ENCODE measurements at regions not wholly inside any gene's neighbourhood (a gene's known extent, or its start where the extent isn't known, plus 50 kb on each side); places are given as distances from the start of the nearest gene placed in this dataset.

DNA sequence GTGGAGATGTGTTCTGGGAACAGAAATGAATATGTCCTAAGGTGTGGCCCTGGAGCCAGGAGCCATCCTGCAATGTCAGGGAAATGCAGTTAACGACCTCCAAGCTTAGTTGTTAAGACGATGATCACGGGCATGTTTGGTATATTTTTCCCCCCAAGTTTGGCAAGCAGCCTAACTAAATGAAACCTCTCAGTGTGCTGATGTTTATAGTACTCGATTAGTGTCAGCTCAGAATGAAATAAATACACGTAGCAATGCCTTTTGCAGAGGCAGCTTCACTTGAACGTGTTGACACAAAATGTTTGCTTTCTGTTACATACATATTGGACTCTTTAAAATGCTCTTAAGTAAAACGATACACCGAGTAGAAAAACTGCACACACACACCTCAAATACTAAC, 76.2 kb upstream of the OLIG3 start:
- Histone ChIP-seq H4K91ac (ENCODE audit: insufficient read length, low read depth, low read length) (no peak overlapping the region), H2BK20ac (ENCODE audit: low read depth, low read length, poor library complexity, severe bottlenecking) (no peak overlapping the region), H3K23ac (ENCODE audit: insufficient read length, low read depth, low read length) (no peak overlapping the region), H3K4me1 (ENCODE audit: insufficient read depth, low read length) (no peaks in the 10 kb centered on the region), H3K56ac (ENCODE audit: insufficient read length, low read depth, low read length) (no peak overlapping the region), H3K18ac (ENCODE audit: insufficient read length, low read depth, low read length) (no peak overlapping the region), H3K79me1 (ENCODE audit: insufficient read depth, low read depth, low read length, poor library complexity, severe bottlenecking) (no peaks in the 10 kb centered on the region), H2BK12ac (ENCODE audit: insufficient read length, low read depth, low read length) (no peak overlapping the region), H3K14ac (ENCODE audit: insufficient read depth, low read length) (no peak overlapping the region), H3K9me3 (ENCODE audit: control insufficient read depth, low read depth, low read length) (no peaks in the 10 kb centered on the region), H4K5ac (ENCODE audit: insufficient read length, low read depth, low read length) (no peak overlapping the region), H3K9ac (ENCODE audit: extremely low read depth, insufficient read length, low read length) (no peak overlapping the region), H4K20me1 (ENCODE audit: control insufficient read depth, insufficient read depth, insufficient read length) (no peaks in the 10 kb centered on the region), H3K27me3 (ENCODE audit: insufficient read depth, low read length) (no peaks in the 10 kb centered on the region), H3K4ac (ENCODE audit: low read depth, low read length) (no peak overlapping the region), H2BK15ac (ENCODE audit: low read depth, low read length) (no peak overlapping the region), H2BK5ac (ENCODE audit: insufficient read length, low read length) (no peak overlapping the region), H3T11ph (ENCODE audit: low read length) (no peak overlapping the region), H2AK5ac (ENCODE audit: insufficient read length, low read length) (no peak overlapping the region), H2AFZ (ENCODE audit: low read length) (no peak overlapping the region), H4K8ac (replicated peaks; ENCODE audit: insufficient read length, low read depth, low read length) (no peak overlapping the region), H2BK120ac (ENCODE audit: low read depth, low read length, poor library complexity, severe bottlenecking) (no peak overlapping the region), H3K79me2 (ENCODE audit: insufficient read depth, low read length) (no peaks in the 10 kb centered on the region), H3K23me2 (ENCODE audit: insufficient read length, low read depth, low read length, poor library complexity, severe bottlenecking) (no peaks in the 10 kb centered on the region), H3K4me2 (ENCODE audit: insufficient read depth, insufficient read length, low read length) (no peak overlapping the region), H3K27ac (ENCODE audit: insufficient read length, low read depth, low read length) (no peak overlapping the region)
- no peaks in the 10 kb centered on the region for H3K9me3 Mint-ChIP-seq
- no peak for DNase-seq
- WGBS (ENCODE audit: extremely low coverage, insufficient read length, low lambda C conversion rate), result no CpG with 5 or more reads among the region's 8 CpGs
- TF ChIP-seq, protein P1, sequence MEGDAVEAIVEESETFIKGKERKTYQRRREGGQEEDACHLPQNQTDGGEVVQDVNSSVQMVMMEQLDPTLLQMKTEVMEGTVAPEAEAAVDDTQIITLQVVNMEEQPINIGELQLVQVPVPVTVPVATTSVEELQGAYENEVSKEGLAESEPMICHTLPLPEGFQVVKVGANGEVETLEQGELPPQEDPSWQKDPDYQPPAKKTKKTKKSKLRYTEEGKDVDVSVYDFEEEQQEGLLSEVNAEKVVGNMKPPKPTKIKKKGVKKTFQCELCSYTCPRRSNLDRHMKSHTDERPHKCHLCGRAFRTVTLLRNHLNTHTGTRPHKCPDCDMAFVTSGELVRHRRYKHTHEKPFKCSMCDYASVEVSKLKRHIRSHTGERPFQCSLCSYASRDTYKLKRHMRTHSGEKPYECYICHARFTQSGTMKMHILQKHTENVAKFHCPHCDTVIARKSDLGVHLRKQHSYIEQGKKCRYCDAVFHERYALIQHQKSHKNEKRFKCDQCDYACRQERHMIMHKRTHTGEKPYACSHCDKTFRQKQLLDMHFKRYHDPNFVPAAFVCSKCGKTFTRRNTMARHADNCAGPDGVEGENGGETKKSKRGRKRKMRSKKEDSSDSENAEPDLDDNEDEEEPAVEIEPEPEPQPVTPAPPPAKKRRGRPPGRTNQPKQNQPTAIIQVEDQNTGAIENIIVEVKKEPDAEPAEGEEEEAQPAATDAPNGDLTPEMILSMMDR (conservative IDR thresholded peaks at IDR 0.05), result no peak
- no peak overlapping the region for H3K27ac Mint-ChIP-seq
- H3K36me3 Mint-ChIP-seq (ENCODE audit: insufficient read depth in 1 of 3, low read depth in 3 of 3), result no peaks in the 10 kb centered on the region; a peak in 1 of 7 replicates
- peaks cover 19 to 28% of the 10 kb centered on the region in 2 experiments for H3K4me1 Mint-ChIP-seq
- peaks cover 15% of the 10 kb centered on the region for H3K27me3 Mint-ChIP-seq (ENCODE audit: low read depth)
- no peak overlapping the region for H3K4me3 Mint-ChIP-seq

All from H9 (cell line).